H9 (cell line): ENCODE measurements at regions not wholly inside any gene's neighbourhood (a gene's known extent, or its start where the extent isn't known, plus 50 kb on each side); places are given as distances from the start of the nearest gene placed in this dataset.

Experiments
- DNase-seq: peaks from one replicate; pipeline ENCODE4 v3.0.0-alpha.2; 2017
- H2AFZ ChIP-seq: one replicate; pipeline ENCODE4 v1.6.1; 2013; ENCODE audit warnings: mild to moderate bottlenecking, low read length, control low read depth, moderate library complexity
- H2AK5ac ChIP-seq: 2 replicates; pipeline ENCODE4 v1.6.1; 2013; ENCODE audit warnings: low read length, control low read depth, mixed read lengths; ENCODE audit not compliant: insufficient read length
- H2BK120ac ChIP-seq: one replicate; pipeline ENCODE4 v1.6.1; 2013; ENCODE audit warnings: low read depth, mild to moderate bottlenecking, low read length, control low read depth, inconsistent platforms; ENCODE audit not compliant: poor library complexity, severe bottlenecking
- H2BK12ac ChIP-seq: 2 replicates; pipeline ENCODE4 v1.6.1; 2013; ENCODE audit warnings: low read length, control low read depth, mixed read lengths, low read depth; ENCODE audit not compliant: insufficient read length
- H2BK15ac ChIP-seq: 2 replicates; pipeline ENCODE4 v1.6.1; 2013; ENCODE audit warnings: low read depth, low read length, control low read depth
- H2BK20ac ChIP-seq: one replicate; pipeline ENCODE4 v1.6.1; 2013; ENCODE audit warnings: low read depth, mild to moderate bottlenecking, low read length, control low read depth, inconsistent platforms; ENCODE audit not compliant: poor library complexity, severe bottlenecking
- H2BK5ac ChIP-seq: 2 replicates; pipeline ENCODE4 v1.6.1; 2013; ENCODE audit warnings: low read length, control low read depth, mixed read lengths; ENCODE audit not compliant: insufficient read length
- H3K14ac ChIP-seq: 2 replicates; pipeline ENCODE4 v1.6.1; 2013; ENCODE audit warnings: low read length, control low read depth; ENCODE audit not compliant: insufficient read depth
- H3K18ac ChIP-seq: 2 replicates; pipeline ENCODE4 v1.6.1; 2013; ENCODE audit warnings: low read depth, mild to moderate bottlenecking, mixed read lengths, low read length, control low read depth; ENCODE audit not compliant: insufficient read length
- H3K23ac ChIP-seq: 2 replicates; pipeline ENCODE4 v1.6.1; 2013; ENCODE audit warnings: low read length, control low read depth, mixed read lengths, low read depth; ENCODE audit not compliant: insufficient read length
- H3K23me2 ChIP-seq: 2 replicates; pipeline ENCODE4 v1.6.1; 2013; ENCODE audit warnings: low read depth, mild to moderate bottlenecking, mixed read lengths, low read length, control low read depth; ENCODE audit not compliant: insufficient read length, poor library complexity, severe bottlenecking
- H3K27ac ChIP-seq: 2 replicates; pipeline ENCODE4 v1.5.1; 2013; ENCODE audit warnings: low read length, control low read depth, mixed read lengths, low read depth; ENCODE audit not compliant: insufficient read length
- H3K27me3 ChIP-seq: 2 replicates; pipeline ENCODE4 v1.6.1; 2013; ENCODE audit warnings: low read length, control low read depth, inconsistent platforms; ENCODE audit not compliant: insufficient read depth
- H3K4ac ChIP-seq: 2 replicates; pipeline ENCODE4 v1.6.1; 2013; ENCODE audit warnings: low read depth, mild to moderate bottlenecking, control low read depth, inconsistent platforms, low read length, moderate library complexity
- H3K4me1 ChIP-seq: 2 replicates; pipeline ENCODE4 v1.6.1; 2013; ENCODE audit warnings: low read length, control low read depth, inconsistent platforms; ENCODE audit not compliant: insufficient read depth
- H3K4me2 ChIP-seq: 2 replicates; pipeline ENCODE4 v1.6.1; 2013; ENCODE audit warnings: low read length, control low read depth, mixed read lengths; ENCODE audit not compliant: insufficient read length, insufficient read depth
- H3K56ac ChIP-seq: 2 replicates; pipeline ENCODE4 v1.6.1; 2013; ENCODE audit warnings: low read depth, mild to moderate bottlenecking, mixed read lengths, low read length, control low read depth; ENCODE audit not compliant: insufficient read length
- H3K79me1 ChIP-seq: 2 replicates; pipeline ENCODE4 v1.6.1; 2013; ENCODE audit warnings: low read depth, mild to moderate bottlenecking, moderate library complexity, low read length, control low read depth, inconsistent platforms; ENCODE audit not compliant: insufficient read depth, poor library complexity, severe bottlenecking
- H3K79me2 ChIP-seq: 2 replicates; pipeline ENCODE4 v1.6.1; 2013; ENCODE audit warnings: low read length, control low read depth, inconsistent platforms; ENCODE audit not compliant: insufficient read depth
- H3K9ac ChIP-seq: 2 replicates; pipeline ENCODE4 v1.6.1; 2013; ENCODE audit warnings: low read length, control low read depth, mixed read lengths; ENCODE audit not compliant: insufficient read length; ENCODE audit errors: extremely low read depth
- H3K9me3 ChIP-seq: one replicate; pipeline ENCODE4 v1.6.1; 2013; ENCODE audit warnings: low read depth, low read length, inconsistent platforms; ENCODE audit not compliant: control insufficient read depth
- H3T11ph ChIP-seq: one replicate; pipeline ENCODE4 v1.6.1; 2013; ENCODE audit warnings: mild to moderate bottlenecking, low read length, control low read depth, inconsistent platforms
- H4K20me1 ChIP-seq: one replicate; pipeline ENCODE4 v1.6.1; 2013; ENCODE audit not compliant: control insufficient read depth, insufficient read length, insufficient read depth
- H4K5ac ChIP-seq: 2 replicates; pipeline ENCODE4 v1.6.1; 2013; ENCODE audit warnings: low read depth, mild to moderate bottlenecking, mixed read lengths, low read length, control low read depth; ENCODE audit not compliant: insufficient read length
- H4K8ac ChIP-seq: replicated peaks from 2 replicates; pipeline ENCODE4 v1.6.1; 2013; ENCODE audit warnings: low read length, control low read depth, mixed read lengths, low read depth; ENCODE audit not compliant: insufficient read length
- H4K91ac ChIP-seq: 2 replicates; pipeline ENCODE4 v1.6.1; 2013; ENCODE audit warnings: low read depth, mild to moderate bottlenecking, moderate library complexity, mixed read lengths, low read length, control low read depth; ENCODE audit not compliant: insufficient read length
- H3K27ac Mint-ChIP-seq, 3 experiments: 2 replicates in 2 of 3; 3 replicates in 1 of 3; pipeline ENCODE4 v1.8.0; 2020 to 2021; ENCODE audit warnings: mixed read lengths in 3 of 3, mild to moderate bottlenecking in 1 of 3, moderate library complexity in 1 of 3
- H3K27me3 Mint-ChIP-seq: 2 replicates; pipeline ENCODE4 v1.8.0; 2021; ENCODE audit warnings: low read depth, mild to moderate bottlenecking, moderate library complexity, mixed read lengths
- H3K36me3 Mint-ChIP-seq, 3 experiments: 2 replicates in 2 of 3; 3 replicates in 1 of 3; pipeline ENCODE4 v1.8.0; 2020 to 2021; ENCODE audit warnings: low read depth in 3 of 3, mixed read lengths in 3 of 3; ENCODE audit not compliant: insufficient read depth in 1 of 3
- H3K4me1 Mint-ChIP-seq, 2 experiments: 2 replicates each; pipeline ENCODE4 v1.8.0; 2020; ENCODE audit warnings: mixed read lengths in 2 of 2
- H3K4me3 Mint-ChIP-seq, 2 experiments: 2 replicates in 1 of 2; 3 replicates in 1 of 2; pipeline ENCODE4 v1.8.0; 2020 to 2021; ENCODE audit warnings: mild to moderate bottlenecking in 2 of 2, mixed read lengths in 2 of 2, moderate library complexity in 1 of 2
- H3K9me3 Mint-ChIP-seq, 2 experiments: 2 replicates in 1 of 2; 3 replicates in 1 of 2; pipeline ENCODE4 v1.8.0; 2020; ENCODE audit warnings: mild to moderate bottlenecking in 2 of 2, mixed read lengths in 2 of 2, moderate library complexity in 1 of 2
- CTCF ChIP-seq: fragments of 200-600 bp; sonication (generic); conservative IDR thresholded peaks from 3 replicates; pipeline ENCODE4 v1.8.0; 2021; ENCODE audit warnings: antibody characterized with exemption, mild to moderate bottlenecking
- WGBS: extraction: QIAGEN DNeasy Blood & Tissue Kit; methylation state at CpG from one replicate; pipeline ENCODE4 v1.1.7; 2013; ENCODE audit warnings: missing lambda C conversion rate, low lambda C conversion rate, mixed read lengths; ENCODE audit not compliant: insufficient read length; ENCODE audit errors: extremely low coverage; 5-methylcytosine and 5-hydroxymethylcytosine counted together

GRCh38 chr6:154920495-154921200 is 74.5 kb upstream of the TIAM2 start:
- H2BK20ac ChIP-seq: no peak overlapping the region
- H3K9ac ChIP-seq: no peak overlapping the region
- no CpG with 5 or more reads among the region's 8 CpGs for WGBS
- H2BK12ac ChIP-seq: no peak overlapping the region
- H3K56ac ChIP-seq: no peak overlapping the region
- TF ChIP-seq CTCF: no peak
- H3T11ph ChIP-seq: no peak overlapping the region
- H4K91ac ChIP-seq: no peak overlapping the region
- H3K27me3 ChIP-seq: no peaks in the 10 kb centered on the region
- no peak overlapping the region for H3K14ac ChIP-seq
- no peaks in the 10 kb centered on the region for H3K9me3 ChIP-seq
- Mint-ChIP-seq H3K36me3 (no peaks in the 10 kb centered on the region; a peak in 1 of 7 replicates), H3K27me3 (no peaks in the 10 kb centered on the region), H3K9me3 (no peaks in the 10 kb centered on the region), H3K4me1 (peaks cover 10 to 20% of the 10 kb centered on the region in 2 experiments), H3K27ac (no peak overlapping the region; a peak in 1 of 7 replicates), H3K4me3 (no peak overlapping the region)
- no peak overlapping the region for H2AK5ac ChIP-seq
- no peak overlapping the region for H2BK15ac ChIP-seq
- no peaks in the 10 kb centered on the region; the same call in 1 of the 2 replicates for H3K4me1 ChIP-seq
- no peak overlapping the region for H4K8ac ChIP-seq
- H3K4me2 ChIP-seq: no peak overlapping the region
- no peak overlapping the region for H4K5ac ChIP-seq
- H3K18ac ChIP-seq: no peak overlapping the region
- H3K79me2 ChIP-seq: no peaks in the 10 kb centered on the region
- DNase-seq: no peak
- no peaks in the 10 kb centered on the region for H3K23me2 ChIP-seq
- no peak overlapping the region for H2BK5ac ChIP-seq
- no peaks in the 10 kb centered on the region for H4K20me1 ChIP-seq
- no peak overlapping the region for H3K4ac ChIP-seq
- H3K27ac ChIP-seq: no peak overlapping the region
- H3K23ac ChIP-seq: no peak overlapping the region
- H3K79me1 ChIP-seq: no peaks in the 10 kb centered on the region
- H2BK120ac ChIP-seq: no peak overlapping the region
- H2AFZ ChIP-seq: no peak overlapping the region
